SU-DHL-6 (cell line): ENCODE measurements at regions not wholly inside any gene's neighbourhood (a gene's known extent, or its start where the extent isn't known, plus 50 kb on each side); places are given as distances from the start of the nearest gene placed in this dataset.
"Not testable (repeated sequence)": the region's sequence is repeated elsewhere in the genome, so short reads cannot be mapped to it uniquely, and the experiment has no call there.

ENCODE experiments used
- EZH2phosphoT487 ChIP-seq: fragments of 200-600 bp; sonication (generic), shearing (Covaris generic); conservative IDR thresholded peaks from 2 replicates; pipeline ENCODE4 v1.6.1; 2018; ENCODE audit warnings: mild to moderate bottlenecking, antibody characterized with exemption, low read length, moderate library complexity, mixed read lengths
- TF ChIP-seq, protein P1 (sequence below): fragments of 200-600 bp; sonication (generic); IDR thresholded peaks from one replicate; pipeline ENCODE4 v1.5.1; 2017; ENCODE audit warnings: antibody characterized with exemption, mild to moderate bottlenecking, low read length, moderate library complexity; ENCODE audit not compliant: insufficient read depth, poor library complexity, severe bottlenecking

DNA sequence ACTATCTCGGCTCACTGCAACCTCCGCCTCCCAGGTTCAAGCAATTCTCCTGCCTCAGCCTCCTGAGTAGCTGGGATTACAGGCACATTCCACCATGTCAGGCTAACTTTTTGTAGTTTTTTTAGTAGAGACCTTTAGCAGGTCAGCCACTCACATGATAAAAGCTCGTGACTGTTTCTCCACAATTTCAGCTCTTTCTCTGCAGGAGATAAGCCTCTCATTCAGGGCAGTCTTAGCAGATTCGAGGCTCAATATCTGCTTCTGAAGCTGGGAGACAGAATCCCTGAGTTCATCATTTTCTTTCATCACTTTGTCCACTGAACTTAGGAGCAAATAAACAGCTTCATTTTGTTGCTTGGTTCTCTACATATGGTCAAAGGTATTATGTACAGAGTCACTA lies 345.9 kb upstream of the NDST4 start:
- TF ChIP-seq, protein P1, sequence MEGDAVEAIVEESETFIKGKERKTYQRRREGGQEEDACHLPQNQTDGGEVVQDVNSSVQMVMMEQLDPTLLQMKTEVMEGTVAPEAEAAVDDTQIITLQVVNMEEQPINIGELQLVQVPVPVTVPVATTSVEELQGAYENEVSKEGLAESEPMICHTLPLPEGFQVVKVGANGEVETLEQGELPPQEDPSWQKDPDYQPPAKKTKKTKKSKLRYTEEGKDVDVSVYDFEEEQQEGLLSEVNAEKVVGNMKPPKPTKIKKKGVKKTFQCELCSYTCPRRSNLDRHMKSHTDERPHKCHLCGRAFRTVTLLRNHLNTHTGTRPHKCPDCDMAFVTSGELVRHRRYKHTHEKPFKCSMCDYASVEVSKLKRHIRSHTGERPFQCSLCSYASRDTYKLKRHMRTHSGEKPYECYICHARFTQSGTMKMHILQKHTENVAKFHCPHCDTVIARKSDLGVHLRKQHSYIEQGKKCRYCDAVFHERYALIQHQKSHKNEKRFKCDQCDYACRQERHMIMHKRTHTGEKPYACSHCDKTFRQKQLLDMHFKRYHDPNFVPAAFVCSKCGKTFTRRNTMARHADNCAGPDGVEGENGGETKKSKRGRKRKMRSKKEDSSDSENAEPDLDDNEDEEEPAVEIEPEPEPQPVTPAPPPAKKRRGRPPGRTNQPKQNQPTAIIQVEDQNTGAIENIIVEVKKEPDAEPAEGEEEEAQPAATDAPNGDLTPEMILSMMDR: not testable (repeated sequence)
- TF ChIP-seq EZH2phosphoT487: not testable (repeated sequence)
